SK-N-SH (cell line): ENCODE measurements at regions not wholly inside any gene's neighbourhood (a gene's known extent, or its start where the extent isn't known, plus 50 kb on each side); places are given as distances from the start of the nearest gene placed in this dataset.
A peak's percentile ranks its signal among the peaks of the same experiment; 100 is the strongest.

Experiments used
- CTCF ChIA-PET: fragments of 300-600, 350-600 bp; formaldehyde crosslinking; extraction: SDS; loops from one replicate; lab custom pipeline; 2021; lab: Yijun Ruan, JAX
- POLR2A ChIA-PET: fragments of 350-600 bp; sonication (Branson Sonifier 250); formaldehyde crosslinking; extraction: SDS; loops from one replicate; lab custom pipeline; 2020; ENCODE audit warnings: antibody characterized with exemption, inconsistent platforms; lab: Yijun Ruan, JAX
- DNase-seq: peaks from one replicate; pipeline ENCODE4 v3.0.0; 2012
- H2AFZ ChIP-seq: fragments of 200-600 bp; sonication (generic); 2 replicates; pipeline ENCODE4 v1.8.1; 2016; ENCODE audit warnings: antibody characterized with exemption, mild to moderate bottlenecking, low read depth
- H3F3A ChIP-seq: fragments of 200-600 bp; sonication (generic); replicated peaks from 2 replicates; pipeline ENCODE3; 2016; ENCODE audit warnings: antibody characterized with exemption, mild to moderate bottlenecking; ENCODE audit not compliant: insufficient read depth
- H3K27ac ChIP-seq, 2 experiments: fragments of 200-500 bp in 1 of 2; fragments of 200-600 bp in 1 of 2; sonication (Bioruptor generic) in 1 of 2; sonication (generic), shearing (Covaris generic) in 1 of 2; 2 replicates each; pipeline versions ENCODE4 v1.5.1 to v1.6.1; 2014 to 2016; ENCODE audit warnings: low read depth in 2 of 2, inconsistent platforms in 1 of 2, low read length in 1 of 2, mild to moderate bottlenecking in 1 of 2, mixed read lengths in 1 of 2
- H3K27me3 ChIP-seq: fragments of 200-600 bp; sonication (generic), shearing (Covaris generic); 2 replicates; pipeline ENCODE4 v1.6.1; 2016; ENCODE audit warnings: mixed run types; ENCODE audit not compliant: insufficient read depth
- H3K36me3 ChIP-seq, 2 experiments: fragments of 200-500 bp in 1 of 2; fragments of 200-600 bp in 1 of 2; sonication (Bioruptor generic) in 1 of 2; sonication (generic) in 1 of 2; replicated peaks in 1 of 2; 2 replicates each; pipeline versions ENCODE3 to v1.5.1; 2014 to 2016; ENCODE audit warnings: low read length in 1 of 2, mild to moderate bottlenecking in 1 of 2; ENCODE audit not compliant: insufficient read depth in 2 of 2, control insufficient read depth in 1 of 2
- H3K4me1 ChIP-seq, 2 experiments: fragments of 200-500 bp in 1 of 2; fragments of 200-600 bp in 1 of 2; sonication (Bioruptor generic) in 1 of 2; sonication (generic), shearing (Covaris generic) in 1 of 2; 2 replicates each; pipeline versions ENCODE4 v1.5.1 to v1.6.1; 2014 to 2016; ENCODE audit warnings: low read depth in 1 of 2, low read length in 1 of 2, mixed run types in 1 of 2; ENCODE audit not compliant: insufficient read depth in 2 of 2, control insufficient read depth in 1 of 2
- H3K4me2 ChIP-seq: fragments of 200-600 bp; sonication (generic), shearing (Covaris generic); 2 replicates; pipeline ENCODE4 v1.6.1; 2017; ENCODE audit warnings: mixed run types
- H3K4me3 ChIP-seq, 2 experiments: fragments of 200-500 bp in 1 of 2; fragments of 200-600 bp in 1 of 2; sonication (Bioruptor generic) in 1 of 2; sonication (generic), shearing (Covaris generic) in 1 of 2; 2 replicates each; pipeline versions ENCODE4 v1.5.1 to v1.8.1; 2014 to 2016; ENCODE audit warnings: low read depth in 2 of 2, inconsistent platforms in 1 of 2, low read length in 1 of 2, mild to moderate bottlenecking in 1 of 2, mixed read lengths in 1 of 2, moderate library complexity in 1 of 2
- H3K79me2 ChIP-seq: fragments of 200-600 bp; sonication (generic); 2 replicates; pipeline ENCODE4 v1.8.1; 2017; ENCODE audit warnings: mild to moderate bottlenecking; ENCODE audit not compliant: insufficient read depth
- H3K9ac ChIP-seq: fragments of 200-600 bp; sonication (generic); 2 replicates; pipeline ENCODE4 v1.6.1; 2017; ENCODE audit warnings: mixed run types
- H3K9me2 ChIP-seq: fragments of 200-600 bp; sonication (generic); 2 replicates; pipeline ENCODE4 v1.6.1; 2017; ENCODE audit warnings: mixed run types
- H3K9me3 ChIP-seq: fragments of 200-600 bp; sonication (generic); 2 replicates; pipeline ENCODE4 v1.6.1; 2017; ENCODE audit warnings: mixed run types, mild to moderate bottlenecking, moderate library complexity
- H4K20me1 ChIP-seq: fragments of 200-600 bp; sonication (generic); 2 replicates; pipeline ENCODE4 v1.6.1; 2017; ENCODE audit warnings: mild to moderate bottlenecking, mixed run types; ENCODE audit not compliant: insufficient read depth
- FOSL2 ChIP-seq: IDR thresholded peaks from 2 replicates; pipeline ENCODE4 v1.4.0; 2012; ENCODE audit warnings: low read depth, mild to moderate bottlenecking, moderate library complexity, borderline replicate concordance
- FOXJ3 ChIP-seq: sonication (generic); formaldehyde crosslinking; IDR thresholded peaks from 2 replicates; pipeline ENCODE4 v1.5.1; 2020; ENCODE audit warnings: mild to moderate bottlenecking, missing genetic modification reagents
- GABPA ChIP-seq: IDR thresholded peaks from 2 replicates; pipeline ENCODE4 v1.4.0; 2012; ENCODE audit warnings: low read depth, mild to moderate bottlenecking
- JUND ChIP-seq: IDR thresholded peaks from 2 replicates; pipeline ENCODE4 v1.4.0; 2012
- NFIC ChIP-seq: IDR thresholded peaks from 2 replicates; pipeline ENCODE4 v1.4.0; 2012; ENCODE audit warnings: borderline replicate concordance
- PBX3 ChIP-seq: IDR thresholded peaks from 2 replicates; pipeline ENCODE4; 2012
- RCOR1 ChIP-seq: fragments of 150-350 bp; IDR thresholded peaks from 2 replicates; pipeline ENCODE4 v1.6.1; 2017; ENCODE audit warnings: antibody characterized with exemption, low read length
- SMC3 ChIP-seq: IDR thresholded peaks from 2 replicates; pipeline ENCODE4 v1.6.1; 2012; ENCODE audit warnings: low read depth, low read length, improper control_type of control experiment
- ZBTB33 ChIP-seq: IDR thresholded peaks from 2 replicates; pipeline ENCODE4 v1.4.0; 2012; ENCODE audit warnings: low read depth, borderline replicate concordance
- WGBS: methylation state at CpG from one replicate; pipeline ENCODE4 v1.1.6; 2017; ENCODE audit warnings: low lambda C conversion rate; 5-methylcytosine and 5-hydroxymethylcytosine counted together
- TF ChIP-seq, protein P1 (sequence below): IDR thresholded peaks from 2 replicates; pipeline ENCODE4 v1.6.1; 2012; ENCODE audit warnings: mild to moderate bottlenecking, low read depth, low read length, moderate library complexity

DNA sequence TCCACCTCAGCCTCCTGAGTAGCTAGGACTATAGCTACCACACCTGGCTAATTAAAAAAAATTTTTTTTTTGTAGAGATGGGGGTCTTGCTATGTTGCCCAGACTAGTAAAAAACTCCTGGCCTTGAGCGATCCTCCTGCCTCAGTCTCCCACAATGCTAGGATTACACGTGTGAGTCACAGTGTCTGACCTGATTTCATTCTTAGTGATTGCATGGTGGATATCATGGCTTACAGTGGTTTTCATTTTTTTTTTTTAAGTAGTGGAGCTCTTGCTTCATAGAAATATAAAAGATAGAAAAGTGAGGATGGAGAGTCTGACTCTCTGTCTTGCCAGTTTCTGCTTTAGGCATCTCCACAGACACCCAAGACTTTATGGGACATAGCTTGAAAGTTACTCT is 83.6 kb downstream of the CDC42EP3 start:
- H3K4me2 ChIP-seq = peak overlapping the region; percentile 57; the same call in 1 of the 2 replicates

DNA sequence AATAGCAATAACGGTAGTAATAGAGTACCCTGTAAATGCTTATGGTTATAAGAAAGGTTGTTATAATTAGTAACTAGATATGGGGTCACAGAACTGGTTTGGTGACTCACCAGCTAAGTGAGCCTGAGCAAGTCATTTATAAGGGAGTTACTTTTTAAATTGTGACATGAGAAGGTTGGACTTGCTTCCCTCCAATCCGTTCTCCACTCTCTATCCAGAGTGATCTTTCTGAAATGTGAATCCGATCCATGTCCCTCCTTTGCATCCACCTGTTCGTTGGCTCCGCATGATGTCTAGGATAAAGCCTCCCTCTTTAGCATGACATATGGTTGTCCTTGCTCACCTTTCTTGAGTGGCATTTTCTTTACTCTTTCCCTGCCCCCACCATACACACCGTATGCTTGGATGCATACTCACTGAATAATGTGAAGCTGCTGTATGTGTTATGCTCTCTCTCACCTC is 83.1 kb downstream of the CDC42EP3 start:
- no peaks in the 10 kb centered on the region for H3K36me3 ChIP-seq
- H3K27ac ChIP-seq = peak overlapping the region in 1 of 2 experiments; percentile 96; a peak in 2 of 4 replicates
- H3K9me3 ChIP-seq = no peaks in the 10 kb centered on the region
- H2AFZ ChIP-seq = no peak overlapping the region
- no peaks in the 10 kb centered on the region for H3K79me2 ChIP-seq
- no peak overlapping the region for H3K4me3 ChIP-seq
- WGBS = 82% methylated on average over 6 of the region's 6 CpGs
- peaks cover 57% of the 10 kb centered on the region for H3F3A ChIP-seq
- H3K4me2 ChIP-seq = no peak overlapping the region
- no peak overlapping the region for H3K9ac ChIP-seq
- no peaks in the 10 kb centered on the region for H3K9me2 ChIP-seq
- TF ChIP-seq FOXJ3 (no peak), JUND (peak; percentile 30; the same call in 1 of the 2 replicates), FOSL2 (peak; percentile 39; the same call in 1 of the 2 replicates), PBX3 (peak; percentile 38)
- no peaks in the 10 kb centered on the region for H3K27me3 ChIP-seq
- H3K4me1 ChIP-seq = peaks cover 13 to 74% of the 10 kb centered on the region in 2 experiments
- CTCF ChIA-PET = interaction anchor here (2.1 kb wide), 1 partner anchor 289 kb away, joined by 7 read pairs; no protein-coding TSS in a partner anchor
- no peaks in the 10 kb centered on the region for H4K20me1 ChIP-seq
- POLR2A ChIA-PET = no interaction called here
- no peak for DNase-seq

More for the DNA sequence above, 83.6 kb downstream of the CDC42EP3 start:
- H3K27me3 ChIP-seq = no peaks in the 10 kb centered on the region
- TF ChIP-seq RCOR1 = no peak
- no peak for TF ChIP-seq SMC3
- TF ChIP-seq, protein P1, sequence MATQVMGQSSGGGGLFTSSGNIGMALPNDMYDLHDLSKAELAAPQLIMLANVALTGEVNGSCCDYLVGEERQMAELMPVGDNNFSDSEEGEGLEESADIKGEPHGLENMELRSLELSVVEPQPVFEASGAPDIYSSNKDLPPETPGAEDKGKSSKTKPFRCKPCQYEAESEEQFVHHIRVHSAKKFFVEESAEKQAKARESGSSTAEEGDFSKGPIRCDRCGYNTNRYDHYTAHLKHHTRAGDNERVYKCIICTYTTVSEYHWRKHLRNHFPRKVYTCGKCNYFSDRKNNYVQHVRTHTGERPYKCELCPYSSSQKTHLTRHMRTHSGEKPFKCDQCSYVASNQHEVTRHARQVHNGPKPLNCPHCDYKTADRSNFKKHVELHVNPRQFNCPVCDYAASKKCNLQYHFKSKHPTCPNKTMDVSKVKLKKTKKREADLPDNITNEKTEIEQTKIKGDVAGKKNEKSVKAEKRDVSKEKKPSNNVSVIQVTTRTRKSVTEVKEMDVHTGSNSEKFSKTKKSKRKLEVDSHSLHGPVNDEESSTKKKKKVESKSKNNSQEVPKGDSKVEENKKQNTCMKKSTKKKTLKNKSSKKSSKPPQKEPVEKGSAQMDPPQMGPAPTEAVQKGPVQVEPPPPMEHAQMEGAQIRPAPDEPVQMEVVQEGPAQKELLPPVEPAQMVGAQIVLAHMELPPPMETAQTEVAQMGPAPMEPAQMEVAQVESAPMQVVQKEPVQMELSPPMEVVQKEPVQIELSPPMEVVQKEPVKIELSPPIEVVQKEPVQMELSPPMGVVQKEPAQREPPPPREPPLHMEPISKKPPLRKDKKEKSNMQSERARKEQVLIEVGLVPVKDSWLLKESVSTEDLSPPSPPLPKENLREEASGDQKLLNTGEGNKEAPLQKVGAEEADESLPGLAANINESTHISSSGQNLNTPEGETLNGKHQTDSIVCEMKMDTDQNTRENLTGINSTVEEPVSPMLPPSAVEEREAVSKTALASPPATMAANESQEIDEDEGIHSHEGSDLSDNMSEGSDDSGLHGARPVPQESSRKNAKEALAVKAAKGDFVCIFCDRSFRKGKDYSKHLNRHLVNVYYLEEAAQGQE = no peak
- TF ChIP-seq ZBTB33 = no peak
- TF ChIP-seq NFIC = no peak
- no peak for TF ChIP-seq GABPA
- TF ChIP-seq, all 33 proteins: peak for 0
- peaks cover 18 to 79% of the 10 kb centered on the region in 2 experiments for H3K4me1 ChIP-seq
- no peaks in the 10 kb centered on the region for H4K20me1 ChIP-seq
- ChIA-PET POLR2A (no interaction called here), CTCF (interaction anchor here (0.7 to 2.1 kb wide), 5 partner anchors 19 to 289 kb away, joined by 3 to 7 read pairs (median 3); no protein-coding TSS in a partner anchor)
- H3F3A ChIP-seq = peaks cover 57% of the 10 kb centered on the region
- H3K27ac ChIP-seq = peak overlapping the region in 1 of 2 experiments; percentile 96; a peak in 2 of 4 replicates
- no peak for DNase-seq
- no peaks in the 10 kb centered on the region for H3K36me3 ChIP-seq
- H3K4me3 ChIP-seq = no peak overlapping the region
- H3K79me2 ChIP-seq = no peaks in the 10 kb centered on the region
- no peaks in the 10 kb centered on the region for H3K9me2 ChIP-seq
- H3K9me3 ChIP-seq = no peaks in the 10 kb centered on the region
- WGBS = 92% methylated on average over 2 of the region's 2 CpGs
- no peak overlapping the region for H3K9ac ChIP-seq
- no peak overlapping the region for H2AFZ ChIP-seq
